Adrenal gland (tissue), 9 donors: ENCODE measurements at regions not wholly inside any gene's neighbourhood (a gene's known extent, or its start where the extent isn't known, plus 50 kb on each side); places are given as distances from the start of the nearest gene placed in this dataset.

Experiments used
- DNase-seq, 7 donors: peaks; one replicate each; pipeline ENCODE4 v3.0.0-alpha.2; 2019 to 2020
- H3K27ac ChIP-seq, 5 donors: fragments of 200-600 bp; sonication (generic) in 4 of 5; 1 replicate in 3 of 5; 2 replicates in 2 of 5; pipeline versions ENCODE4 v1.5.1 to v1.8.0; 2016 to 2020; ENCODE audit warnings: mild to moderate bottlenecking in 1 of 5
- H3K27me3 ChIP-seq: fragments of 200-600 bp; 2 replicates; pipeline ENCODE4 v1.8.0; 2021
- H3K36me3 ChIP-seq, 2 donors: fragments of 200-600 bp; replicated peaks in 1 of 2; 1 replicate in 1 of 2; 2 replicates in 1 of 2; pipeline versions ENCODE4 v1.5.1 to v1.8.0; 2018 to 2022
- H3K4me1 ChIP-seq, 2 donors: fragments of 200-600 bp; replicated peaks in 1 of 2; 1 replicate in 1 of 2; 2 replicates in 1 of 2; pipeline versions ENCODE4 v1.5.1 to v1.8.0; 2018 to 2021
- H3K4me3 ChIP-seq, 4 donors: fragments of 200-600 bp; sonication (generic) in 3 of 4; one replicate each; pipeline ENCODE4 v1.5.1; 2016 to 2018
- H3K9me3 ChIP-seq, 3 donors: fragments of 200-600 bp; sonication (generic) in 1 of 3; replicated peaks in 1 of 3; 1 replicate in 2 of 3; 2 replicates in 1 of 3; pipeline versions ENCODE4 v1.5.1 to v1.8.0; 2016 to 2021
- CTCF ChIP-seq, 6 experiments: fragments of 450-650 bp in 4 of 6; fragments of 200-600 bp in 2 of 6; sonication (generic) in 1 of 6; IDR thresholded peaks; 1 replicate in 5 of 6; 2 replicates in 1 of 6; pipeline versions ENCODE4 v1.5.1 to v1.8.0; 2016 to 2021; ENCODE audit warnings: antibody characterized with exemption in 6 of 6, mild to moderate bottlenecking in 2 of 6, moderate library complexity in 1 of 6
- POLR2A ChIP-seq, 2 donors: fragments of 450-650 bp; IDR thresholded peaks; one replicate each; pipeline ENCODE4 v1.6.1; 2017; ENCODE audit warnings: antibody characterized with exemption in 2 of 2, mild to moderate bottlenecking in 2 of 2, moderate library complexity in 1 of 2
- WGBS, 4 donors: extraction: QIAGEN DNeasy Blood & Tissue Kit in 2 of 4; methylation state at CpG; one replicate each; pipeline versions ENCODE4 v1.1.5 to v1.1.7; 2013 to 2017; 5-methylcytosine and 5-hydroxymethylcytosine counted together
- intact Hi-C, 2 donors: fragments of 100-400 bp; cut with DNase I; formaldehyde crosslinking; loops; one replicate each; pipeline versions ENCODE4 v1.14.1 to v1.15.0; 2022 to 2023
- donor health status: healthy with polysubstance abuse.
- donor health status: Bipolar disorder and iron deficiency.
- donor health status: DM: yes; HTN: yes; CAD: no.
- donor health status: DM: no; HTN: no; CAD: no.
- donor health status: DM: no; HTN: no; CAD: no.

DNA sequence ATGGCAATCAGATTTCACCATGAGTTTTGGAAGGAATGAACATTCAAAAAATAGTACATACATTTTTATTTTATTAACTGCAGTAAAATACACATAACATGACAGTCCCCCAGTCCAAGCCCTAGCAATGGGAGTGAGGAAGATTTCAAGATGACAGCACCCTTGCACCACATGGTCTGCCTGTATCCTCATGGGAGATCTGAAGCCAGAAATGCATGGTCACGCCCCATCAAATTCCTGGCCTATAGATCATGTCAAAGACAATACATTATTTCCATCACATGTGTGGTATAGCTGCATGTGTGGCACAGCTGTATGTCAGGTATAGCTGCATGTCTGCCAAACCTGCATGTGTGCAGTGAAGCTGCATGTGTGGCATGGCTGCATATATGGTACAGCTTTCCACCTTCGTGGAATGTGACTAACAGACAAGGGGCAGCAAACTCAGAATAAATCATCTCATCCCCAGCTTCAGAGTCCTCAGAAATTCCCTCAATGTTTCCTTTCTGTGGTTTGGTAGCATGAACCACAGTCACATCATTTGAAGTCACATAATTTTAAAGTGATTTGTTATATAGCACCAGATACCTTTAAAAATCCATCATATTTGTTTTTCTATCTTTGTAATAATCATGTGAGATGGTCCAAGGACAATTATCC lies 518.2 kb upstream of the SOX11 start:
- Histone ChIP-seq H3K4me3 (no peak overlapping the region), H3K27ac (no peak overlapping the region), H3K4me1 (no peaks in the 10 kb centered on the region), H3K27me3 (no peaks in the 10 kb centered on the region), H3K36me3 (no peaks in the 10 kb centered on the region), H3K9me3 (no peaks in the 10 kb centered on the region)
- intact Hi-C loops, result no loop called here
- 62 to 79% (median 76%) methylated on average over 2 of the region's 2 CpGs for WGBS, 4 donors
- TF ChIP-seq POLR2A (IDR thresholded peaks at IDR 0.05) (no peak), CTCF (IDR thresholded peaks at IDR 0.05) (no peak)
- DNase-seq, result no peak

DNA sequence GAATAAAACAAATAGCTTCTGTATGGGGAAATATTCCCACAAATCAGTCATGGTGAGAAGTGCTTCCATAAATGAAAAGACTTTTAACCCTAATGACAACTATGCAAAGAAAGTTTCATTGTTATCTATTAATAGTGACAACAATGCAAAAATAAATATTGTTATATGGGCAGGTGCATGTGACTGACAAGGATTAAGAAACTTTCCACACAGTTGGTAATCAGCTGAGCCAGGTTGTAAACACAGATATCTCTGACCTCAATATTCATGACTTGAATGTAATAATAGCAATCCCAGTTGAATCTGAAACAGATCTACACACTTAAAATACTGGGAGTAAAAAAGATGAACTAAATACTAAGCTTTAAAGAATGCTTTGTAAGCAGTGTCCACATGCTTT lies 517.0 kb upstream of the SOX11 start:
- H3K36me3 ChIP-seq, result no peaks in the 10 kb centered on the region
- no peak overlapping the region for H3K27ac ChIP-seq
- TF ChIP-seq POLR2A (IDR thresholded peaks at IDR 0.05), result no peak
- no peaks in the 10 kb centered on the region for H3K27me3 ChIP-seq
- intact Hi-C loops, result no loop called here
- no peak overlapping the region for H3K4me3 ChIP-seq
- H3K4me1 ChIP-seq, result no peaks in the 10 kb centered on the region
- no peaks in the 10 kb centered on the region for H3K9me3 ChIP-seq
- DNase-seq, result no peak

DNA sequence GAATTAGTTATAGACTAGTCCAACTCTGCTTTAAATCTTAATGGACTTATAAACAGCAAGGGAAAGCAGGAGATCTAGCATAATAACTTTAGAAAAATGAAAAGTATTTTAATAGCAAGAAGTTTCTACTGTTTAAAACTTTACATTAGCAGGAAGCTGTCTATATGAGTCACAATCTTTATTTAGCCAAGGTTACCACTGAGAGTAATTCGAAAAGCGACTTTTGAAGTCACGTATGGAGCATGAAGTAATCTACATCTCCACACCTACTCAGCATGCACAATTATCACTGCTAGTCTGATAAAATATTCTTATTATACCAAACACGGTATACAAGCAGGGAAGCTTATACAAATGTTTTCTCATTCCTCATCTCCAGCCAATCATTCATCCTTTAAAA lies 515.4 kb upstream of the SOX11 start:
- H3K27me3 ChIP-seq, result no peaks in the 10 kb centered on the region
- intact Hi-C loops, result no loop called here
- H3K36me3 ChIP-seq, result no peaks in the 10 kb centered on the region
- 39 to 51% (median 44%) methylated on average over 4 of the region's 4 CpGs for WGBS, 4 donors
- no peak overlapping the region for H3K27ac ChIP-seq
- TF ChIP-seq CTCF (IDR thresholded peaks at IDR 0.05) (no peak), POLR2A (IDR thresholded peaks at IDR 0.05) (no peak)
- H3K4me1 ChIP-seq, result no peaks in the 10 kb centered on the region
- H3K9me3 ChIP-seq, result no peaks in the 10 kb centered on the region
- no peak for DNase-seq
- H3K4me3 ChIP-seq, result no peak overlapping the region

GRCh38 chr2:5183031-5183430 lies 509.2 kb upstream of the SOX11 start:
- no peaks in the 10 kb centered on the region for H3K36me3 ChIP-seq
- DNase-seq, result no peak
- H3K27ac ChIP-seq, result no peak overlapping the region
- no peaks in the 10 kb centered on the region for H3K27me3 ChIP-seq
- H3K9me3 ChIP-seq, result no peaks in the 10 kb centered on the region
- no peak overlapping the region for H3K4me3 ChIP-seq
- TF ChIP-seq POLR2A (IDR thresholded peaks at IDR 0.05) (no peak), CTCF (IDR thresholded peaks at IDR 0.05) (no peak)
- WGBS, 4 donors, result 61 to 76% (median 71%) methylated on average over 5 of the region's 5 CpGs
- H3K4me1 ChIP-seq, result no peaks in the 10 kb centered on the region
- intact Hi-C loops, result no loop called here

GRCh38 chr2:5187283-5187682 lies 504.9 kb upstream of the SOX11 start:
- TF ChIP-seq CTCF (IDR thresholded peaks at IDR 0.05) (no peak), POLR2A (IDR thresholded peaks at IDR 0.05) (no peak)
- no peak for DNase-seq
- no peaks in the 10 kb centered on the region for H3K4me1 ChIP-seq
- H3K27ac ChIP-seq, result no peak overlapping the region
- intact Hi-C loops, result no loop called here
- H3K36me3 ChIP-seq, result no peaks in the 10 kb centered on the region
- no peaks in the 10 kb centered on the region for H3K9me3 ChIP-seq
- H3K27me3 ChIP-seq, result no peaks in the 10 kb centered on the region
- H3K4me3 ChIP-seq, result no peak overlapping the region
